GM03348 (cell line): ENCODE measurements at regions not wholly inside any gene's neighbourhood (a gene's known extent, or its start where the extent isn't known, plus 50 kb on each side); places are given as distances from the start of the nearest gene placed in this dataset.
"Not testable (repeated sequence)": the region's sequence is repeated elsewhere in the genome, so short reads cannot be mapped to it uniquely, and the experiment has no call there.

ENCODE experiments used
- DNase-seq: peaks from one replicate; pipeline ENCODE4 v3.0.0; 2012; ENCODE audit warnings: low spot score

- not testable (repeated sequence) for DNase-seq
These were observed 51.7 kb downstream of the PPIAL4C start for GRCh38 chr1:149635290-149635899.

- DNase-seq = not testable (repeated sequence)
These were observed 52.9 kb downstream of the PPIAL4C start for GRCh38 chr1:149636286-149637122.

GRCh38 chr1:149638481-149638880 is 54.8 kb downstream of the PPIAL4C start:
- not testable (repeated sequence) for DNase-seq

GRCh38 chr1:149638901-149639658 is 55.4 kb downstream of the PPIAL4C start:
- DNase-seq = not testable (repeated sequence)

- DNase-seq = not testable (repeated sequence)
These were observed 57.5 kb downstream of the PPIAL4C start for GRCh38 chr1:149641179-149641578.

- DNase-seq = not testable (repeated sequence)
These were observed 61.2 kb downstream of the PPIAL4C start for GRCh38 chr1:149644818-149645217.

- not testable (repeated sequence) for DNase-seq
These were observed 62.8 kb downstream of the PPIAL4C start for GRCh38 chr1:149646360-149647017.

- not testable (repeated sequence) for DNase-seq
These were observed 63.3 kb downstream of the PPIAL4C start for GRCh38 chr1:149647018-149647373.

GRCh38 chr1:149657750-149658149 is 74.1 kb downstream of the PPIAL4C start:
- DNase-seq = not testable (repeated sequence)

- not testable (repeated sequence) for DNase-seq
These were observed 74.5 kb downstream of the PPIAL4C start for GRCh38 chr1:149658175-149658574.

- DNase-seq = not testable (repeated sequence)
These were observed 81.0 kb downstream of the PPIAL4C start for GRCh38 chr1:149664624-149665023.

GRCh38 chr1:149665033-149665432 is 81.4 kb downstream of the PPIAL4C start:
- not testable (repeated sequence) for DNase-seq

- DNase-seq = not testable (repeated sequence)
These were observed 81.9 kb downstream of the PPIAL4C start for GRCh38 chr1:149665528-149665927.

- not testable (repeated sequence) for DNase-seq
These were observed 89.7 kb downstream of the PPIAL4C start for GRCh38 chr1:149673231-149673909.

GRCh38 chr1:149674921-149675320 is 91.3 kb downstream of the PPIAL4C start:
- DNase-seq = not testable (repeated sequence)

- DNase-seq = not testable (repeated sequence)
These were observed 93.7 kb downstream of the PPIAL4C start for GRCh38 chr1:149677359-149677758.

GRCh38 chr1:149686593-149687238 is 95.8 kb upstream of the FCGR1A start:
- not testable (repeated sequence) for DNase-seq

GRCh38 chr1:149691399-149691798 is 91.1 kb upstream of the FCGR1A start:
- DNase-seq = not testable (repeated sequence)

- DNase-seq = not testable (repeated sequence)
These were observed 89.5 kb upstream of the FCGR1A start for GRCh38 chr1:149692804-149693539.

- DNase-seq = not testable (repeated sequence)
These were observed 87.4 kb upstream of the FCGR1A start for GRCh38 chr1:149695066-149695465.
